IPS-18a (cell line): ENCODE measurements at regions not wholly inside any gene's neighbourhood (a gene's known extent, or its start where the extent isn't known, plus 50 kb on each side); places are given as distances from the start of the nearest gene placed in this dataset.

ENCODE experiments used
- H3K27ac ChIP-seq: one replicate; pipeline ENCODE4 v1.5.1; 2013; ENCODE audit warnings: low read length
- H3K27me3 ChIP-seq: one replicate; pipeline ENCODE4 v1.6.1; 2013; ENCODE audit warnings: mild to moderate bottlenecking, low read length; ENCODE audit not compliant: control insufficient read depth, insufficient read depth
- H3K36me3 ChIP-seq: one replicate; pipeline ENCODE4 v1.6.1; 2013; ENCODE audit warnings: low read depth, low read length; ENCODE audit not compliant: control insufficient read depth
- H3K4me1 ChIP-seq: one replicate; pipeline ENCODE4 v1.6.1; 2013; ENCODE audit warnings: low read depth, low read length; ENCODE audit not compliant: control insufficient read depth
- H3K4me3 ChIP-seq: one replicate; pipeline ENCODE4 v1.5.1; 2013; ENCODE audit warnings: low read length
- H3K9ac ChIP-seq: one replicate; pipeline ENCODE4 v1.6.1; 2013; ENCODE audit warnings: mild to moderate bottlenecking, low read length, moderate library complexity
- H3K9me3 ChIP-seq: one replicate; pipeline ENCODE4 v1.6.1; 2013; ENCODE audit warnings: low read depth, low read length; ENCODE audit not compliant: control insufficient read depth

DNA sequence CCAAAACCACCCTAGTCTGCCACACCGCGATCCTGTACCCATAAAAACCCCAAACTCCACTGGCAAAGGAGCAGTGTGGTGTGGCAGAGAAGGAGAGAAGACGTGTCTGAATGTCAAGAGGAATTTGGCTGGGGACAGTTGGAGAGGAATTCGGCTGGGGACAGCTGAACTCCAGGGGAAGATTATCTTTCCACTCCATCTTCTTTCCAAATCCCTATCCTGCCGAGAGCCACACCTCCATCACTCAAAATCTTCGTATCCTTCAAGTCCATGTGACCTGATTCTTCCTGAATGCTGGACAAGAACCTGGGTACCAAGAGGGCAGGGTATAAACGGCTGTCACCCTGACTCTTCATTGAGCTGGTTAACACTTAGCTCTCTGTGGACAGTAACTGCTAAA lies 448.1 kb downstream of the ARHGEF28 start:
- no peak overlapping the region for H3K4me3 ChIP-seq
- no peaks in the 10 kb centered on the region for H3K36me3 ChIP-seq
- no peaks in the 10 kb centered on the region for H3K9me3 ChIP-seq
- peaks cover 8% of the 10 kb centered on the region for H3K4me1 ChIP-seq
- no peak overlapping the region for H3K9ac ChIP-seq
- H3K27me3 ChIP-seq: no peaks in the 10 kb centered on the region
- no peak overlapping the region for H3K27ac ChIP-seq

DNA sequence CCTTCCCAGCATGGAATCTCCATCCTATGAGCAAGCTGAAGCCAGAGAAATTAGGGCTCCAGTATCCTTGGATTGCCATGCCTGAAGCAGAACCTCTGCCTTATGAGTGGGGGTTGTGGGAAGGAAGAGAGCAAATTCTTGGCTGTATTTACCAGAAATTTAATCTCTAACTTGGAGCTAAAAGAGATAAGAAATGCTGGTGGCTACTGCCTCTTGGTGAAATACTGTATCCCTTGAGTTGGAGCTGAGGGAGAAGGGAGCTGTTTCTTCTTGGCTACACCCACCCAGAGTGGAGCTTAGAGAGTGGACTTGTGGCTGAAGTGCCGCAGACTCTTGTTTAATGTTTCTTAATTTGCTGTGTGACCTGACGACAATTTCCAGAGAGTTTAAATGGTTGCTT lies 447.3 kb downstream of the ARHGEF28 start:
- Histone ChIP-seq H3K9ac (no peak overlapping the region), H3K4me1 (peaks cover 8% of the 10 kb centered on the region), H3K36me3 (no peaks in the 10 kb centered on the region), H3K27ac (no peak overlapping the region), H3K27me3 (no peaks in the 10 kb centered on the region), H3K9me3 (no peaks in the 10 kb centered on the region), H3K4me3 (no peak overlapping the region)

DNA sequence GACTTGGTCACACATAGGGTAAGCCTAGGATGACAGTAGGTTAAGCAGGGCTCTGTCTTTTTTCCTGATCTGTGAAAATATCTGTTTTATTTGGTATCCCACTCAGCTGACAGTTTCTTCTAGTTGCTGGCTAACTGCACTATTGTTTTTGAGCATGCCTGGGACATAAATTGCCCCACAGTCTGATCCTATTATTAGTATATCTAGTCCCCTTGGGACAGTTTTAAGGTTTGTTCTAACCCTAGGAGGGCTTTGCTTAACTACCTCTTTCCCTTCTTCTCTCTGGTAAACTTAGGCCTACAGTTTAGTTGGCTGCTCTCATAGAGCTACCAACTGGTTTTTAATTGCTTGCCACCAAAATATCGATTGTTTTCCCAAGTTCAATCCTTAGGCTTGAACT lies 446.6 kb downstream of the ARHGEF28 start:
- Histone ChIP-seq H3K4me3 (no peak overlapping the region), H3K4me1 (peaks cover 8% of the 10 kb centered on the region), H3K36me3 (no peaks in the 10 kb centered on the region), H3K27ac (no peak overlapping the region), H3K9me3 (no peaks in the 10 kb centered on the region), H3K27me3 (no peaks in the 10 kb centered on the region), H3K9ac (no peak overlapping the region)

DNA sequence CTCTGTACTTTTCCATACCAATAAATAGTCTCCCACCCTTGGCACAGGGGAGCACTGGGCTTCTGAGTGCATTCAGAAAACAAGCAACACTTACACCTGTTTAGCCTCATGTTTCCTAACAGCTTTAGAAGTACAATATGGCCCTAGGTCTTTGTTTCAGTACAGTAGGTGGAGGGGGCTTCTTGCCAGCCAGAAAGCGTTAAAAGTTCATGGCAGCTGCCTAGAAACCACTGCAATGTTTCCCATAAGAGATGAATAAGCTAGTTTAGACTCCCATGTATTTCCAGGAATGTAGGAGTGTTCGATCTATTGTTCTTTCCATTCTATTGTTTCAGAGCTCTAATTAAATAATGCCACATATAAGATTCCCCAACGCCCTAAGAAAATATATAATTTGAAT lies 444.8 kb downstream of the ARHGEF28 start:
- Histone ChIP-seq H3K36me3 (no peaks in the 10 kb centered on the region), H3K9ac (no peak overlapping the region)

DNA sequence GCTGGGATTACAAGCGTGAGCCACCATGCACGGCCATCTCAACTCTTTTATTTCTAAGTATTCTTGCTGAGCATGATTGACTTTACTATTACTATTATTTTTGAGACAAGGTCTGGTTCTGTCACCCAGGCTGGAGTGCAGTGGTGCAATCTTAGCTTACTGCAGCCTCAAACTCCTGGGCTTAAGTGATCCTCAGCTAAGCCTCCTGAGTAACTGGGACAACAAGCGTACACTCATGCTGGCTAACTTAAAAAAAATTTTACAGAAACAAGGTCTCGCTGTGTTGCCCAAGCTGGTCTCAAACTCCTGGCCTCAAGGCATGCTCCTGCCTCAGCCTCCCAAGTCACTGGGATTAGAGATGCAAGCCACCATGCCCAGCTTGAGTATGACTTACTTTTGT lies 443.7 kb downstream of the ARHGEF28 start:
- Histone ChIP-seq H3K9me3 (no peaks in the 10 kb centered on the region), H3K27me3 (no peaks in the 10 kb centered on the region), H3K36me3 (no peaks in the 10 kb centered on the region), H3K27ac (no peak overlapping the region), H3K9ac (no peak overlapping the region), H3K4me1 (no peaks in the 10 kb centered on the region), H3K4me3 (no peak overlapping the region)

More for the DNA sequence above, 444.8 kb downstream of the ARHGEF28 start:
- Histone ChIP-seq H3K27me3 (no peaks in the 10 kb centered on the region), H3K4me1 (peaks cover 3% of the 10 kb centered on the region), H3K4me3 (no peak overlapping the region), H3K27ac (no peak overlapping the region), H3K9me3 (no peaks in the 10 kb centered on the region)

DNA sequence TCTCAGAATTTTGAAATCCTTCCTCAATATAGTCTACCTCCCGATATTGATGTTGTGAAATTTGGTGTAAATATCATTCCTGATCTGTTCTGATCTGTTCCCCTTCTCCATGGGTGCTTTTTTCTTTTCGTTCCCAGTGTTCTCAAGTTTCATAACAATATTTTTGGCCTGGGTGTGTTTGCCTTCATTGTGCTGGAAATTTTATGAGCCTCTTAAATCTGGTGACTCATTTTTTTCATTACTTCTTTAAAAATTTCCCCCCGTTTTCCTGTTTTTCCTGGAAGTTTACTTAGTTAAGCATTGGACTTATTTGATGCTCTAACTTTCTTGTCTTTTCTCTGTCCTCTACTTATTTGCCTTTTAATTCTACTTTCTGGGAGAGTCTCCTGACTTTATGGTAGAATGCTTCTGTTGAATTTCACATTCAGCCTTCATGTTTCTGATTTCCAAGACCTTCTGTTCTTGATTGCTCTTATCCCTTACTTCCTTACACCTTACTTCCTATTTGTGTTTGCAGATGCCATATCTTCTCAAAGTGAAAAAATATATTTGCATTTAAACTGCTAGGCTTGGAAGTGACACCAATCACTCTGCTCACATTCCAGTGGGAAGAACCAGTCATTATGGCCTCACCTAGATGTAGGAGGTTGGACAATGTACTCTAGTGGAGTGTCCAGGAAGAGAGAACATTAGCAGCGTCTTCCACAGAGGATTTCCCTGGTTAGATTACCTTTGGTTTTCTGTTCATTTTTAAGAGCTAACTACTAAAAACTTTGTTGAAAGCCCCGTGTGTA lies 441.9 kb downstream of the ARHGEF28 start:
- no peak overlapping the region for H3K9ac ChIP-seq
- H3K4me1 ChIP-seq: no peaks in the 10 kb centered on the region
- no peaks in the 10 kb centered on the region for H3K36me3 ChIP-seq
- H3K27ac ChIP-seq: no peak overlapping the region
- no peak overlapping the region for H3K4me3 ChIP-seq
- H3K27me3 ChIP-seq: no peaks in the 10 kb centered on the region
- no peaks in the 10 kb centered on the region for H3K9me3 ChIP-seq

DNA sequence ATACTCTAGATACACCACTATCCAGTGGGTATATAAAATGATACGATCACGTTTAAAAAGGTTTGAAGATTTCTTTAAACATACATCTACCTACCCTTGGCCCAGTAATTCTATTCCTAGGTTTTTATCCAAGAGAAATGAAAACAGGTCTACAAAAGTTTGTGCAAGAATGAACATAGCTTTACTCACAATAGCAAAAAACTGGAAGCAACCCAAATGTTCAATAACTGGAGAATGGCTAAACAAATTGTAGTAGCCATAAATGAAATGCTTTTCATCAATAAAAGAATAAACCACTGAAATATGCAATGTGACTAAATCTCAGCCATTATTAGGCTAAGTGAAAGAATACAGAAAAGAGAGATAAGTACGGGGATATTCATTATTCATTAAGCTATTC lies 438.9 kb downstream of the ARHGEF28 start:
- H3K9ac ChIP-seq: no peak overlapping the region
- no peak overlapping the region for H3K27ac ChIP-seq
- no peaks in the 10 kb centered on the region for H3K36me3 ChIP-seq
- no peaks in the 10 kb centered on the region for H3K27me3 ChIP-seq
- H3K4me1 ChIP-seq: no peaks in the 10 kb centered on the region
- no peaks in the 10 kb centered on the region for H3K9me3 ChIP-seq
- no peak overlapping the region for H3K4me3 ChIP-seq

DNA sequence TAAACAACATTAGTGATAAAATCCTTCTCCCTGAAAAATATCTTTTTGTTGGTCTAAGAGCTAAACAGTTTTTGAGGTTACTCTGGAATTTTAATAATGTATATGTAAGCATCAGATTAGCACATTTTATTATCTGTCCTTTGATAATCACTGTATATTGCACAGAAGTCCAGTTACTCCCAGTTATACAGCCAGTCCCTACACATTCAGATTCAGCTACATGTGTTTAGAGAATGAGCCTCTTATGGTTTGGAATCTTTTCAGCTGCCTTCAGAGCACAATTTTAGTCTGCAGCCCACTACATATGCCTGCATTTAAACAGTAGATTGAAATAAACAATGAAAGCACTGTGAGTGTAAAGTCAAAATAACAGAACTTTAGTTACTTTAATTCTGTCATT lies 438.2 kb downstream of the ARHGEF28 start:
- H3K36me3 ChIP-seq: no peaks in the 10 kb centered on the region
- no peak overlapping the region for H3K9ac ChIP-seq
- H3K27me3 ChIP-seq: no peaks in the 10 kb centered on the region
- H3K9me3 ChIP-seq: no peaks in the 10 kb centered on the region
- no peak overlapping the region for H3K27ac ChIP-seq
- H3K4me1 ChIP-seq: no peaks in the 10 kb centered on the region
- no peak overlapping the region for H3K4me3 ChIP-seq

DNA sequence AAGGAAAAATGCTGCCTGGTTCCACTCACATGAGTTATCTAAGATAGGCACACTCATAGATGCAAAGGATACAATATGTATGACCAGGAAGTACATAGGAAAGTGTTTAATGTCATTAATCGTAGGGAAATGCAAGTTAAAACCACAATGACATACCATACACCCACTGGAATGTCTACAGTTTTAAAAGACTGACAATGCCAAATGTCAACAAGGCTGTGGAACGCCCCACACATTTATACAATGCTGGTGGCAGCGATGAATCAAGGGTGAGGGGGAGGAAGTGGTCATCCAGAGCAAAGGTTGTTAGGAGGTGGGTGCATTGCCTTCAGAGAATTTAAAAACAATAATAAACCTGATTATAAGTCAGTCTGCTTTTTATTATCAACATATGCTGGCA lies 437.8 kb downstream of the ARHGEF28 start:
- Histone ChIP-seq H3K9me3 (no peaks in the 10 kb centered on the region), H3K36me3 (no peaks in the 10 kb centered on the region), H3K4me1 (no peaks in the 10 kb centered on the region), H3K27ac (no peak overlapping the region), H3K27me3 (no peaks in the 10 kb centered on the region), H3K9ac (no peak overlapping the region), H3K4me3 (no peak overlapping the region)

DNA sequence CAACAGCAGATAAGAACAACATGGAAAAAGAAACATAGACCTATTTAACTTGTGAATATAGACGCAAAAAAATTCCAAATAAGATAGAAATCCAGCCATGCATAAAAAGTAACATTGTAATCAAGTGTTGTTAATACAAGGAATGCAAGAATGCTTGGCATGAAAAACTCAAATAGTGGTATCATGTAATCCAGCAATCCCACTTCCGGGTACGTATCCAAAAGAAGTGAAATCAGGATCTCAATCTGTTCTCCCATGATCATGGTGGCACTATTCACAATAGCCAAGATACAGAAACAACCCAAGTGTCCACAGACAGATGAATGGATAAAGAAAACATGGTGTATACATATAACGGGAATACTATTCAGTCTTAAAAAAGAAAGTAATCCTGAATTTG lies 437.4 kb downstream of the ARHGEF28 start:
- Histone ChIP-seq H3K36me3 (no peaks in the 10 kb centered on the region), H3K4me3 (no peak overlapping the region), H3K27me3 (no peaks in the 10 kb centered on the region), H3K9me3 (no peaks in the 10 kb centered on the region), H3K9ac (no peak overlapping the region), H3K4me1 (no peaks in the 10 kb centered on the region), H3K27ac (no peak overlapping the region)

DNA sequence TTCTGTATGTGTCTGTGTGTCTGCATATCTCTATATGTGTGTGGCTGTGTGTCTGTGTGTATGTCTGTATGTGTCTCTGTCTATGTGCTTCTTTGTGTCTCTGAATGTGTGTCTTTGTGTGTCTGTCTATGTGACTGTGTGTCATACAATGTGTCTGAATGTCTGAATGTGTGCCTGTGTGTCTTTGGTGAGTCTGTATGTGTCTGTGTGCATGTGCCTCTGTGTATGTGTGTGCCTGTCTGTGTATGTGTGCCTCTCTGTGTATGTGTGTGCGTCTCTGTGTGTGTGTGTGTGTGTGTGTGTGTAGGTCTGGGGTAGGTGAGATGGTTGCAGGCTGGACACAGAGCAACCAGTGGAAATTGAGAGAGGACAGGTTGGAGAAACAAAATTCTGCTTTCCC lies 435.3 kb downstream of the ARHGEF28 start:
- Histone ChIP-seq H3K9me3 (no peaks in the 10 kb centered on the region), H3K27me3 (no peaks in the 10 kb centered on the region), H3K9ac (no peak overlapping the region), H3K36me3 (no peaks in the 10 kb centered on the region), H3K4me3 (no peak overlapping the region), H3K27ac (no peak overlapping the region), H3K4me1 (peaks cover 3% of the 10 kb centered on the region)

DNA sequence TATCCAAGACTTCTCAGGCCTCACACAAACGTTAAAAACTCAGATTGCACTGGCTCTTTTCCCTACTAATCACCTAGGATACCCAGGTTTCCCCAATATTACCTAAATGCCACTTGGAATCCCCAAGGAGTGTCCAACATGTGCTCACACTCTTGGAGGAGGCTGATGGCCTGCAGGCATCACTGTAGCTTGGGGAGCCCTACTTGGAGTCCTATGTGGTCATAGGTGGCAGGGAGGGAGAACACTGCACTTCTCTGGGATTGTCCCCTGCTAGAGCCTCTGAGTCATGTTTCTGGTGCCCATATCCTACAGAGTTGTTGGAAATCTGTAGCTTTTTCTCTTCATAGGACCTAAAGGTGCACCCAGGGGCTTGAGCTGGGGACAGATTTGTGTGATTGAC lies 433.7 kb downstream of the ARHGEF28 start:
- Histone ChIP-seq H3K27ac (no peak overlapping the region), H3K9me3 (no peaks in the 10 kb centered on the region), H3K4me3 (no peak overlapping the region), H3K4me1 (peaks cover 11% of the 10 kb centered on the region), H3K36me3 (no peaks in the 10 kb centered on the region), H3K9ac (no peak overlapping the region), H3K27me3 (no peaks in the 10 kb centered on the region)
